HG03575 (cell line): ENCODE measurements at regions not wholly inside any gene's neighbourhood (a gene's known extent, or its start where the extent isn't known, plus 50 kb on each side); places are given as distances from the start of the nearest gene placed in this dataset.
"Not testable (repeated sequence)": the region's sequence is repeated elsewhere in the genome, so short reads cannot be mapped to it uniquely, and the experiment has no call there.

Experiments used
- ATAC-seq: cut with Tn5 transposase; IDR thresholded peaks from one replicate; pipeline ENCODE4 v1.9.1; 2021; ENCODE audit not compliant: unreplicated experiment, insufficient number of reproducible peaks, low FRiP score; ENCODE audit errors: extremely low read depth

DNA sequence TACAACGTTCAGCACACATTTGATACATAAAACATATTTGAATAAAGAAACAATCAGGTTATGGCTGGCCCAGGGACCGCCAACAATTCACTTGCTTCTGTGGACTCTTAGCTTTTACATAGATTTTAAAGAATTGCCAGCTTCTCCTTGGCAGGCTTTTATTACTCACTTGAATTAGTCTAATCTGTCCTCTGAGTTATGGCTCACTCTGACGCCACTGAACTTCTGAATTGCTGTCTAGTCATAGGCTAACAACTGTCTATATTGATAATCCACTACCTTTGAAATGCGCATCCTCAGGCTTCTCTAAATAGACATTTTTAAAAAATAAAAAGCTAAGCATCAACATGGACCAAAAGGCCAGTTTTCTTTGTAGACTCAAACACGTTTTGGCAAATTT, 317.4 kb upstream of the SGCD start:
- ATAC-seq = no peak

DNA sequence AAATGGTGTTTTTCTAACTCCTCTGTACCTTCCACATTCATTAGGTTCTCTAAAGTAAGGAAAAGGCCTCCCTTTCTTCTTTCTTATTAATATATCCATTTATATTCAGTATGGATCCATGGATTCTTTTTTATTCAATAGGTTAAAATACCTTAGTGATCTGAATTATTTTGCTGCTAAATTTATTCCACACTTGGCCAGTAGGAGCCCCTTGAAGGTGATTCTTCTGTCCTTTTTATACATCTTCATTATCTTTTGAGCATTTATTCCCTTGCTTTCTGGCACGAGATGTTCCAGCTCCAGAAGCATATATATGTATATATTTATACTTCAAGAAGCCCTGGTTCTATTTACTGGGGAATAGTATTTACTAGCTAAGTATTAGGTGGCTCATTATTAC, 311.8 kb upstream of the SGCD start:
- no peak for ATAC-seq

- no peak for ATAC-seq
Observed at GRCh38 chr5:156019130-156019529, 307.8 kb upstream of the SGCD start.

GRCh38 chr5:156019571-156020180, 307.3 kb upstream of the SGCD start:
- ATAC-seq = no peak

GRCh38 chr5:156020647-156021046, 306.3 kb upstream of the SGCD start:
- no peak for ATAC-seq

- no peak for ATAC-seq
Observed at GRCh38 chr5:156021866-156022265, 305.1 kb upstream of the SGCD start.

DNA sequence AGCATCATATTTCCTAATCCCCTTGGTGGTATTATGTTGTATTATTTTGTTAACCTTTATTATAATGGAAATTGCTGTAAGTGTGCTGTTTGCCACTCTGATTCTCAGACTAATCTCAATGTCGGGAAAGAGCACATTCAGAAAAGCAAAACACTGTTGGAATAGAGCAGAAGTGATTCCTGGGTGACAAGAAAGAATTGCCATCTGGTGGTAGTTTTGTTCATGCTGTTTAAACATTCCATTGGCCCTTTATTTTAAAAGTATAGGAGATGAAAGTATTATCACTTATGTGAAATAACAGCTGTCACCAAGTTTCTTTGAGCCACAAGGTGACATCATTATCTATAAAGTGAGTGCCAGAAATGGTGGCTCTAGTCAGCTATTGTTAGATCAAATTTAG, 301.3 kb upstream of the SGCD start:
- ATAC-seq = no peak

- ATAC-seq = no peak
Observed at GRCh38 chr5:156031181-156031580, 295.8 kb upstream of the SGCD start.

- no peak for ATAC-seq
Observed at GRCh38 chr5:156036640-156037039, 290.3 kb upstream of the SGCD start.

DNA sequence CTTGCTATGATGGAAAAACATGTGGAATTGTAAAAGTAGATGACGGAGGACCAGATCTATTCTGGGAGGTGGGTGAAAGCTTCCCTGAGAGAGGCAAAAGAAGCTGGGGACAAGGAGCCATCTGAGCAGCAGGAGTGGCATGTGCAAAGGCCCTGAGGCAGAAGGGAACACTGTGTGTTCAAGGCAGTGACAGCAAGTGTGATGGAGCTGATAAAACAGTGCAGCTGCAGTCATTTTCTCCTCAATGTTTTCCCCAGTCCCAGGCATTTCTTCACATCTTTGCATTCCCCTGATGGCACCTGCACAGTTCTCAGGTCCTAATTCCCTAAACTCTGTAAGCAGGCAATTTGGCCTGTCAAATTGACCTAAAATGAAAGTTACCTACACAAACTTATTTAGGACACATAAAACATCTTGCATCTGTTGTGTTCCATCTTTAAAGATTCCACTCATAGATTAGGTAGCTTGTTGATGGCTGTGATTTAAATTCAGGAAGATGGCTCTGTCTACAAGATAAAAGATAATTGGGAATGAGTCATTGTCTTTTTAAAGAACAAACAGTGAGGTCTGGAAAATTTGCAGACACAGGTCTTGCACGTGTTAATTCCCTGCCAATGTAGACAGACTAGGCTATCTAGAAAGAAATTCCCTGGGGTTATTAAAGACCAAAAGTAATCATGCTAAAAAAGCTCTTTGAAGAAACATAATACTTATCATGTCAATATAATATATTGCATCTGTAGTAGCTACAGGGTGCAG, 289.6 kb upstream of the SGCD start:
- ATAC-seq = no peak

DNA sequence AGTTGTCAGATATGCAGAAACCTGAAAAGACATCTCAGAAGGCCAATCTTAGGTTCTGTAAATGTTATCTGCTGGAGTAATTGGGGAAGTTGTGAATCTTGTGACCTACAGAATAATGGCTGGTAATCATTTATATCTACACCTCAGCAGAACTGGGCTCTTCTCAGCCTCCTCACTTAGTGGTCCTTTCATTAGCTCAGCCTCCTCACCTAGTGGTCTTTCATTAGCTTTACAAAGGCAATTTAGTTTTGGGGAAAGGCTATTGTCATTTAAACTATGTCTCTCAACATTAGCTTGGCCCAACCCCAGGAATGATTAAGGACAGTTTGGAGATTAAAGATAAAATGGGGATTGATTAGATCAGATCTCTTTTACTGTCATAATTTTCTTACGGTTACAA, 284.2 kb upstream of the SGCD start:
- no peak for ATAC-seq

DNA sequence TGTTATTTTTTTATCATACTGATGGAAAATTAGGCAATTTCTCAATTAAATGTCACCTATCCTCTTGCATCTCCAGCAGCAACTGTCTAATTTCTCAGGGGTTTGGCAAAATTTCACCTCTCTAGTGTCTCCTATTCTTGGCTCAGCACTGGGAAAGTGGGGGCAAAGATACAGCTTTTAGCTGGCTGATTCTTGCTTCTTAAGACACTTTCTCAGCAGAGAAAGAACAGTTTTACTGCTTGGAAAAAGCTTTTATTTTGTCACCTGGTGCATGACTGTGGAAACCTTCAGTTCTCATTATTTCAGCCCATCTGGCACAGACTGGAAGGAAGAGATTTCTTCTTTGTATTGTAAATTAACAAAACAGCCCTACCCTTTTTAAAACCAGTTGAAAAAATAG, 283.6 kb upstream of the SGCD start:
- no peak for ATAC-seq

DNA sequence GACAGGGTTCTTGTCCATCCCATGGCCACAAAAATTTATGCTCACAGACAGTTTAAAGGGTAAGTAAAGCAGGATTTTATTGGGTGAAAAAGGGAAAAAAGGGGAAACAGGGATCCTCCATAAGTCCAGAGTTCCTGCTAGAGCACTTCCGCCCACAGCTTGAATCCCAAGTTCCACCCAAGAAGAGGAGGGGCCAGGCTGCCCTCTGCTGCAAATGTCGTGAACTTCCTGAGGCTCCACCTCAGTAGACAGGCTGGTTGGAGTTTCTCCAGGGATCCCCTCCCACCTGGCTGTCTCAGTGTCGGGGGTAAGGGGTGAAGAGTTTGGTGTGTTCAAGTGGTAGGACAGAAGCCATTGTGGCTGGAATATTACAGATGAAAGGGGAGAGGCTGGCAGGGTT, 275.0 kb upstream of the SGCD start:
- no peak for ATAC-seq

GRCh38 chr5:156052656-156053055, 274.3 kb upstream of the SGCD start:
- no peak for ATAC-seq

- ATAC-seq = no peak
Observed at GRCh38 chr5:156053056-156053455, 273.9 kb upstream of the SGCD start.

- no peak for ATAC-seq
Observed at GRCh38 chr5:156076912-156077311, 250.1 kb upstream of the SGCD start.

GRCh38 chr5:156087577-156088110, 239.3 kb upstream of the SGCD start:
- no peak for ATAC-seq

DNA sequence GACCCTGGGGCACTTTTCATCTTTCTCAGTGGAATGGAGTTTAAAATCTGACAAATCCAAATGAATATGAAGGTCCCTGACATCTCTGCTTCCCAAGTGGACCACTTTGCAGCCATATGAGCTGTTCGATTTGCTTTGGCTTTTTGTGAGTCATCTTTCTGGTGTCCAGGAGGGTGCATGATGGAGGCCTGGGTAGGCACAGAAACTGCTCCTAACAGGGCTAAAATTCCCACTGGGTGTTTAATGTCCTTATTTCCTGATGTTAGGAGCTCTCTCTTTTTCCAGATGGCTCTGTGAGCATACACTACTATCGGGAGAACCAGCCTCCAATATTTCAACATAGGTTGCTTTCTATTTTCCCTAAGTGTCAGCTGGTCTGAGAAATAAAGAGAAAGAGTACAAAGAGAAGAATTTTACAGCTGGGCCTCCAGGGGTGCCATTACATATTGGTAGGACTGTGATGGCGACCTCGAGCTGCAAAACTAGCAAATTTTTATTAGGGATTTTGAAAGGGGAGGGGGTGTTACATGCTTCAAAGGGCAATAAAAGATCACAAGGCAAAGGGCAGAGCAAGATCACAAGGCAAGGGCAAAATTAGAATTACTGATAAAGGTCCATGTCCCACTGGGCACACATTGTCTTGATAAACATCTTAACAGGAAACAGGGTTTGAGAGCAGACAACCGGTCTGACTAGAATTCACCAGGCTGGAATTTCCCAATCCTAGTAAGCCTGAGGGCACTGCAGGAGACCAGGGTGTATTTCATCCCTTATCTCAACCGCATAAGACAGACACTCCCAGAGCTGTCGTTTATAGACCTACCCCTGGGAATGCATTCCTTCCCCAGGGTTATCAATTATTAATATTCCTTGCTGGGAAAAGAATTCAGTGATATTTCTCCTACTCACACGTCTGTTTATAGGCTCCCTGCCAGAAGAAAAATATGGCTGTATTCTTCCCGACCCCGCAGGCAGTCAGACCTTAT, 236.7 kb upstream of the SGCD start:
- ATAC-seq = not testable (repeated sequence)

- no peak for ATAC-seq
Observed at GRCh38 chr5:156093024-156093423, 233.9 kb upstream of the SGCD start.
